ENCODE measurements at regions not wholly inside any gene's neighbourhood (a gene's known extent, or its start where the extent isn't known, plus 50 kb on each side); places are given as distances from the start of the nearest gene placed in this dataset.

GRCh38 chr17:22492331-22492730, 800.0 kb downstream of the KCNJ18 start:
- TF ChIP-seq ZNF384 (IDR thresholded peaks at IDR 0.05), result no peak
- TF ChIP-seq CTBP1 (IDR thresholded peaks at IDR 0.05; ENCODE audit: borderline replicate concordance), result no peak
- TF ChIP-seq HDGF (IDR thresholded peaks at IDR 0.05; ENCODE audit: borderline replicate concordance), result no peak
- no peak for TF ChIP-seq SUZ12 (IDR thresholded peaks at IDR 0.05)
- no peak for TF ChIP-seq FOXA1 (IDR thresholded peaks at IDR 0.05)
- TF ChIP-seq SP1 (IDR thresholded peaks at IDR 0.05), result no peak
- no peak for TF ChIP-seq TARDBP (IDR thresholded peaks at IDR 0.05)
- TF ChIP-seq NFRKB (IDR thresholded peaks at IDR 0.05), result no peak

All from HEK293T (cell line).